ENCODE measurements at regions not wholly inside any gene's neighbourhood (a gene's known extent, or its start where the extent isn't known, plus 50 kb on each side); places are given as distances from the start of the nearest gene placed in this dataset.

DNA sequence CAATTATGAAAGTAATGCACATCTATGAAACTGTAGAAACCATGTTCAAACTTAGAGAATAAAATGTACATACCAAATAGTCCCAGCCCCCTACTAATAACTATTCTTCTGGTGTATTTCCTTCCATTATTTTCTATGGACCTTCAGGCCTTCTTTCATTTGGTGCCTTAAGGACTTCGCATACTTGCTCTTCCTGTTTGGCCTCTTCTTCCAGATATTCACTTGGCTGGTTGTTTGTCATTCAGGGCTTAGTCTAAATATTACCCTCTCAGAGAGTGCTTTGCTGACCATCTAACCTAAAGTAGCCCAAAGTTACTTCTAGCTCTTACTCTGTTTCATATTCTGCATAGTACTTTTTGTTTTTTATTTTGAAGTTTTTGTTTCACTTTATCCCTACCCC lies 70.3 kb upstream of the ARMCX2 start:
- TF ChIP-seq TEAD4 (CRISPR knock-in tag; IDR thresholded peaks at IDR 0.05), result no peak
- Mint-ChIP-seq H3K27ac (no peak overlapping the region; the same call in 1 of the 2 replicates), H3K27me3 (ENCODE audit: low read depth) (no peaks in the 10 kb centered on the region), H3K36me3 (no peaks in the 10 kb centered on the region), H3K4me1 (peaks cover 27% of the 10 kb centered on the region), H3K9me3 (peaks cover 3% of the 10 kb centered on the region; the same call in 1 of the 2 replicates), H3K4me3 (no peak overlapping the region)
- ChIA-PET POLR2A (no interaction called here), CTCF (no interaction called here)
- no peak for DNase-seq (ENCODE audit: low spot score)
- peak; percentile 50 for ATAC-seq
